NCI-H1417 (cell line): ENCODE measurements at regions not wholly inside any gene's neighbourhood (a gene's known extent, or its start where the extent isn't known, plus 50 kb on each side); places are given as distances from the start of the nearest gene placed in this dataset.
"Not testable (repeated sequence)": the region's sequence is repeated elsewhere in the genome, so short reads cannot be mapped to it uniquely, and the experiment has no call there.

Experiments used
- DNase-seq, 3 experiments: peaks; one replicate each; lab custom pipeline; 2025; lab: John Stamatoyannopoulos, UW

- DNase-seq: no peak
Measured at GRCh38 chr16:10232757-10233156, 50.5 kb upstream of the GRIN2A start.

DNA sequence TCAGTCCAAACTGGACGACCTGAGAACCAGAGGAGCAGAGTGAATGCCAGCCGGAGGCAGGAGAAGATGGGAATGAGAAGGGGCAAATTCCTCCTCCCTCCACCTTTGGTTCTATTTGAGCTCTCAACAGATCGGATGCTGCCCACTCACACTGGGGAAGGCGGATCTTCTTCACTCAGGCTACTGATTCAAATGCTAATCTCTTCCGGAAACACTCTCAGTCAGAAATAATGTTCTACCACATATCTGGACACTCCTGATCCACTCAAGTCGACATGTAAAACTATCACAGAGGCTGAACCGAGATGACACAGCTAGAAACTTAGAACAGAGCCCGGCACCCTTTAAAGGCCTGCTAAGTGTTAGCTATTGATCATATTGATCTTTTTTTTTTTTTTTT, 57.4 kb upstream of the GRIN2A start:
- no peak for DNase-seq

- no peak for DNase-seq
Measured at GRCh38 chr16:10240854-10241613, 58.8 kb upstream of the GRIN2A start.

DNA sequence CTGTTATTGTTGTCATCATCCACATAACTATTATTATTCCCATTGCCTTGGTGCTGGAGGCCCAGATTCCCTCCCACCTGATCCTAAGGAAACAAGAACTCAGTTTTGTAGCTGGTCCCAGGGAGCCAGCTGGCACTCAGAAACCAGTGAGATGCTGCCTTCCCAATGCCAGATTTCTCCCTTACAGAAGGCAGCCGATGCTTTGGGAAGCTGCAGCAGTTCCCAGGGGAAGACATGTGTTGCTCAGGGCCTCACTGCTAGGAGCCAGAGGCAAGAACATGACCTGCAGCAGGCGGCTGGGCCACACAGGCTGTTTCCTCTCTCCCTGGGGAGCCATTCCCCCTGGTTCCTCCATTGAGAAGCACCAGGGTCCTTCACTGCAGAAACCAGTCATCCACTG, 59.9 kb upstream of the GRIN2A start:
- peak in 1 of 3 experiments; percentile 25 for DNase-seq

GRCh38 chr16:10242916-10243315, 60.7 kb upstream of the GRIN2A start:
- no peak for DNase-seq

GRCh38 chr16:10245002-10245401, 62.8 kb upstream of the GRIN2A start:
- DNase-seq: no peak

DNA sequence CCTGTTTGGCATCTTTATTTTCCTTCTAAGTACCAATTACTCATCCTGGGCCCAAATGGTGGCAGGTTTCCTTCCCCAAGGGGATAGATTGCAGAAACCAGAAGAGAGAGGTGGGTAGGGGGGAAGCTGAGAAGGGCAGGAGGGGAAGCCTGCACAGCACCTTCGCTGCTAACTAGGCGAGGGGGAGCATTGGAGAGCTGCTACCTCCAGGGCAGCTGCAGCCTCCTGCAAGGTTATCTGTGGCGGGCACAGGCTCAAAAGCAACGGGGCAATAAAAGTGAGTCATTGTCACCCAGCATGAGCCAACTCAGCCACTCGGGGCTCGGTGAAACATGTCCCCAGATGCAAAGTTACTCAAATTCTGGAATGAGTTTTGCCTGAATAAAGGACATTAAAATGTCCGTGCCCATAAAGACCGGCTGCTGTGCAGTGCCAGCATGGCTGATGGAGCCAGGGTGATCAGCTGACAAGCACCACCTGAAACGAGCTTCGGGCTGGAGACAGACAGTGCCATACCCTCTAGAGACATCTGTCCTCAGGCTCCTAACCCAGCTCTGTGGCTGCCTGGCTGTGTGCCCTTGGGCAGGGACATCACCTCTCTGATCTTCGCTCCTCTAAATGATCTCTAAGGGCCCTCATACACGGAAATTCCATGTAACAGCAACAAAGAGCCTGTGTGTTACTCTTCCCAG, 68.1 kb upstream of the GRIN2A start:
- DNase-seq: peak in 1 of 3 experiments; percentile 29

GRCh38 chr16:10252155-10252554, 69.9 kb upstream of the GRIN2A start:
- no peak for DNase-seq

GRCh38 chr16:10253409-10253808, 71.2 kb upstream of the GRIN2A start:
- DNase-seq: peak in 1 of 3 experiments; percentile 85

DNA sequence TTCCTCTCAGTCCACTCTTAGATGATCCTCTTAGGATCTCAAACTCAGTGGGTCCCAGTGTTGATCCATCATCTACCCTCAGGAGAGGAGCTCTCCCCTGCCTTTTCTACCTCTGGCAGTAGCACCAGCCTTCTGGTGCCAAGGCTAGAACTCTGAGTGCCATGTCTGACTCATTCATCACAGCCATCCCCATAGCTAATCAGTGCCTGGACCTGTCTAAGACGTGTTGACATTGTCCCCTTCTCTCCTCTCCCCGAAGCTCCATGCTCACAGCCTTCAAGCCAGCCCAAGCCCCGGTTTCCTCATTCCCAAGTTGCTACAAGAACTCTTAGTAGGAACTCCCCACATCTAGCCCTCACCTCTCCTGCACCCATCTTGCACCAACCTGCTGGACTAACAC, 73.5 kb upstream of the GRIN2A start:
- DNase-seq: no peak

DNA sequence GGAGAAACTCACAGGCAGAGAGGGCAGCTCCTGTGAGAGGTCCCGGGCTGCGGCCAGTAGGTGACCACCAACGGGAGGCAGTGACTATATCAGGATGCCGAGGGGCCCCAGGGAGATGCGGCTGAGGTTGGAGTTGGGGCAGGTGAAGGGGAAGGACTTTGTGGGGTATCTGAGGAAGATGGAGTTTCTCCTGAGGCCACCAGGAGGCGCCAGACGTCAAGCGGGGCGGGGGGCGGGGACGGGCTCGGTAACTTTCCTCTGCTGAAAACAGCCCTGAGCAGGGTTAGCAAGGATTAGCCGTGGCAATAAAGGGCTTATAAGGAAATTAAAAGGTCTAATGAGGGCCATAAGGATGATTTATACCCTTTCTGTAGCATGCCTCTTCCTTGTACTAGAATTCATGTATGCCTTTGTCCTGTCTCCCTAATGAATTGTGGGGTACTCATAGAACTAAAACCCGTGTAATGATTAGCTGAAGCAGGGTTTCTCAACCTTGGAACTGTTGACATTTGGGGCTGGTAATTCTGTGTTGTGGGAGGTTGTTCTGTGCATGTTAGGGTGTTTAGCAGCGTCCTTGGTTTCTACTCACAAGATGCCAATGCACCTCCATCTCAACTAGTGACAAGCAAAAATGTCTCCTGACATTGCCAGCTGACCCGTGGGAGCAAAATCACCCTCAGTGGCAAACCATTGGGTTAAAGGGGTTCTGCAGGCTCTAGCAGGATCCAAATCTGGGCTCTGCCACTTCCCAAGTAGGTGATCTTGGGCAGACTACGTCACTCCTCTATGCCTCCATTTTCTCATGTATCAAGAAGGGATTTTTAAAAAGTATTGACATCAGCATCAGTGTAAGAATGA, 74.8 kb upstream of the GRIN2A start:
- DNase-seq: peak in 2 of 3 experiments; percentile 16 to 25

- DNase-seq: not testable (repeated sequence)
Measured at GRCh38 chr16:10257642-10258251, 75.5 kb upstream of the GRIN2A start.

- not testable (repeated sequence) for DNase-seq
Measured at GRCh38 chr16:10258930-10259603, 76.8 kb upstream of the GRIN2A start.

GRCh38 chr16:10261077-10261476, 78.8 kb upstream of the GRIN2A start:
- DNase-seq: no peak

DNA sequence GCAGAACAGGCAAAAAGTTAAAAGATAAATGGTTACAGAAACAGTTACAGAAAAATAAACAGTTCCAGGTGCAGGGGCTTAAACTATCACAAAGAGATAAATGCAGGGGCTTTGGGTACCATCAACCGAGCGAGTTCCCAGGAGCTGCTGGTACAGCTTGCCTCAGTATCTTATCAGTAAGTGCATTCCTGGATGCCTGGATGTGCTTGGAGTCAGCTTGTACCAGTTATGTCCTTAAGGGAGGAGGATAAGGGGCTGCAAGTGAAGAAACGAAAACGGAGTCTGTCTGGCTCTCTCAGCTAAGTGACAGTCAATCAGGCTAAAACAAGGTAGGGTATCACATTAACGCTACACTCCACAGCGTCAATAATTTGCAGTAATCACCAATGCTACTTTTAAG, 79.3 kb upstream of the GRIN2A start:
- DNase-seq: not testable (repeated sequence)

DNA sequence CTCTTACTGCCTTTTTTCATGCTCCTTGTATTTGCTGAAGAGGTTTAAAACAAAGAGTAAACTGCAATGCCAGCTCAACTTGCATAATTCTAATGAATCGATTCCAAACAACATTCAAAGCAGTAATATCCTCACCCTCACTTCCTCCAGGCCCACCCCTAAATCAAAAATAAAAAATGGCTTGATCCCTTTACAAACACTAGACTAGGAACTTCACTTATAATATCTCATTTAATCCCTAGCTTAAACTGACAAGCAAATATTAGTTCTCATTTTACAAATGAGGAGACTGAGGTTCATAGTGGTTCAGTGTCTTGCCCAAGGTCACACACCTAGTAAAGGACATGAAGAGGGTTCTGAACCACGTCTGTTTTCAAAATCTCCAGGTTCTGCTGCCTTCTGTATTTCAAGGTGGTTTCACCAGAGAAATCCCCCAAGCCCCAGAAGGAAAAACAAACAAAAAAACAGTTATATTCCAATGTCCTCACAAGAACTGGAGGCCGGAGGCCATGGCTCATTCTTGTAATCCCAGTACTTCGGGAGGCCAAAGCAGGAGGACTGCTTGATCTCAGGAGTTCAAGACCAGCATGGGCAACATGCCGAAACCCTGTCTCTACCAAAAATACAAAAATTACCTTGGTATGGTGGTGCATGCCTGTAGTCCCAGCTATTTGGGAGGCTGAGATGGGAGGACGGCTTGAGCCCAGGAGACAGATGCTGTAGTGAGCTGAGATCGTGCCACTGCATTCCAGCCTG, 80.3 kb upstream of the GRIN2A start:
- DNase-seq: no peak

DNA sequence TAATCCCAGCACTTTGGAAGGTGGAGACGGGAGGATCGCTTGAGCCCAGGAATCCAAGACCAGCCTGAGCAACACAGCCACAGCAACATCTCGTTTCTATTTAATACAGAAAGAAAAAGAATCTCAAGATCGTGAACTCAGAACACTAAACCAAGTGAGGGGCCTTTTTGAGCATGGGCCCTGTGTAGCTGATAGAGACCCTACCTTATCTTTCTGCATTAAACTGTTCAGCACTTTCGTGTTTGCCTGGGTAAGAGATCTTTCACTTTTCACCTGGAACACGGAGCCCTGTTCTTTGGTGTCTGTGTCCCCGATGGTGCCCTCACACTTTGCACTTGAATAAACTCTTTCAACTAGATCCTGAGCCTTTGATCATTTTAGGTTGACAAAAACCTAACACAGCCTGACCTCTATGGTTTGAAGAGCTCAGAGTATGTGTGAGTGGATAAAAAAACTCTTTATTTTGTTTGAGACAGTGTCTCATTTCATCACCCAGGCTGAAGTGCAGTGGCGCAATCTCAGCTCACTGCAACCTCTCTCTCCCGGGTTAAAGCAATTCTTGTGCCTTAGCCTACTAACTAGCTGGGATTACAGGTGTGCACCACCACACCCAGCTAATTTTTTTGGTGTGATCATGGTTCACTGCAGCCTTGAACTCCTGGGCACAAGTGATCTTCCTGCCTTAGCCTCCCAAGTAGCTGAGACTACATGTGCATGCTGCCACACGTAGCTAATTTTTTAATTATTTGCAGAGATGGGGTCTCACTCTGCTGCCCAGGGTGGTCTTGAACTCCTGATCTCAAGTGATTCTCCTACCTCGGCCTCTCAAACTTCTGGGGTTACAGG, 83.8 kb upstream of the GRIN2A start:
- DNase-seq: no peak

DNA sequence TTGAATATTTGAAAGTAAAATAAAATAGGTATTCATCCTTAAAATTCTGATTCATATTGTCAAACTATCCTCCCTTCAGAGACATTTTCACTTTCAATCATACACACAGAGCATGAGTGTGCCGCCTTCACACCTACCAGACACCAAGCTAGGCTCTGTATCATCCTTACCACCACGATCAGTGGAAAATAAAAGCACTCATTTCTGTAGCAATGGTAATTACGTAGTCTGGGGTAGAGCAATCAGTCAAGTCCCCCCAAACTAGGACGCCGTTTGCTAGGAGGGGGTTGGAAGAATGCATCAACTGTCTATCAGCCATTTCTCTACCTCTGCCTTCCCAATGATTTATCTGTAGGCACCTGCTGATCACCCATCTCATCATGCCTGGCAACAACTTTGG, 84.6 kb upstream of the GRIN2A start:
- DNase-seq: no peak

DNA sequence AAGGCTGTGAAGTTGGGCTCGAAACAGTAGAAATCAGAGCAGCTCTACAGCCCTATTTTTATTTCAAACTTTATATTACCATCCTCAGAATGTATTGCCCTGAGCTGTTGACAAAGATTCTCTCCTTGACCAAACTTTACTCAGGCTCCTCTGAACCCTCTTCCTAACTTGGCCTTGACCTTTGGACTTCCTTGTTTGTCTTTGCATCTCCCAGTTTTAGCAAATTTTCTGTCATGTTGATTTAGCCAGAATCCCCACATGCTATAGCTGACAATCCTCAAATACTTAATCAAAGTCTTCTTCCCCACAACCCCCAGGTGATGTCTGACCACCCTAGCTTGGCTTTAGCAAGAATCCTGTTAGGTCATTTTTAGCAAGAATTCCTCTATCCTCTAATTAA, 87.4 kb upstream of the GRIN2A start:
- DNase-seq: no peak
